ENCODE measurements at regions not wholly inside any gene's neighbourhood (a gene's known extent, or its start where the extent isn't known, plus 50 kb on each side); places are given as distances from the start of the nearest gene placed in this dataset.

GRCh38 chr10:6743291-6743849, 163.3 kb upstream of the PRKCQ start:
- H3K4me3 ChIP-seq: no peak overlapping the region
- H3K36me3 ChIP-seq: no peaks in the 10 kb centered on the region
- no peak overlapping the region for H3K4me2 ChIP-seq
- no peaks in the 10 kb centered on the region for H3K4me1 ChIP-seq
- no peaks in the 10 kb centered on the region for H3K9me3 ChIP-seq
- no peak overlapping the region for H3K9ac ChIP-seq
- H3K27ac ChIP-seq: no peak overlapping the region
- no peaks in the 10 kb centered on the region for H3K27me3 ChIP-seq
- no peak for TF ChIP-seq Cebpa-rat (IDR thresholded peaks at IDR 0.05)
- no peaks in the 10 kb centered on the region for H4K20me1 ChIP-seq

- no peak overlapping the region for H3K4me2 ChIP-seq
- no peak for TF ChIP-seq Cebpa-rat (IDR thresholded peaks at IDR 0.05)
- no peak overlapping the region for H3K27ac ChIP-seq
- H3K36me3 ChIP-seq: no peaks in the 10 kb centered on the region
- no peak overlapping the region for H3K9ac ChIP-seq
- no peaks in the 10 kb centered on the region for H3K4me1 ChIP-seq
- H3K9me3 ChIP-seq: no peaks in the 10 kb centered on the region
- no peaks in the 10 kb centered on the region for H3K27me3 ChIP-seq
- H3K4me3 ChIP-seq: no peak overlapping the region
- no peaks in the 10 kb centered on the region for H4K20me1 ChIP-seq
These were observed 161.5 kb upstream of the PRKCQ start for GRCh38 chr10:6741541-6741941.

GRCh38 chr10:6739530-6740174, 159.6 kb upstream of the PRKCQ start:
- Histone ChIP-seq H3K9me3 (no peaks in the 10 kb centered on the region), H3K9ac (no peak overlapping the region), H4K20me1 (no peaks in the 10 kb centered on the region), H3K4me1 (no peaks in the 10 kb centered on the region), H3K4me3 (no peak overlapping the region), H3K27ac (no peak overlapping the region), H3K27me3 (no peaks in the 10 kb centered on the region), H3K36me3 (no peaks in the 10 kb centered on the region), H3K4me2 (no peak overlapping the region)
- no peak for TF ChIP-seq Cebpa-rat (IDR thresholded peaks at IDR 0.05)

- Histone ChIP-seq H3K4me1 (no peaks in the 10 kb centered on the region), H3K9ac (no peak overlapping the region), H3K9me3 (no peaks in the 10 kb centered on the region), H3K4me2 (no peak overlapping the region), H3K27me3 (no peaks in the 10 kb centered on the region), H3K27ac (no peak overlapping the region), H4K20me1 (no peaks in the 10 kb centered on the region), H3K4me3 (no peak overlapping the region), H3K36me3 (no peaks in the 10 kb centered on the region)
- no peak for TF ChIP-seq Cebpa-rat (IDR thresholded peaks at IDR 0.05)
These were observed 158.2 kb upstream of the PRKCQ start for GRCh38 chr10:6738112-6738768.

- TF ChIP-seq Cebpa-rat (IDR thresholded peaks at IDR 0.05): no peak
- Histone ChIP-seq H3K4me2 (no peak overlapping the region), H3K27ac (no peak overlapping the region), H3K9me3 (no peaks in the 10 kb centered on the region), H3K4me1 (no peaks in the 10 kb centered on the region), H3K36me3 (no peaks in the 10 kb centered on the region), H3K27me3 (no peaks in the 10 kb centered on the region), H3K4me3 (no peak overlapping the region), H4K20me1 (no peaks in the 10 kb centered on the region), H3K9ac (no peak overlapping the region)
These were observed 157.7 kb upstream of the PRKCQ start for GRCh38 chr10:6737758-6738111.

- no peak for TF ChIP-seq Cebpa-rat (IDR thresholded peaks at IDR 0.05)
- Histone ChIP-seq H3K36me3 (no peaks in the 10 kb centered on the region), H3K27me3 (no peaks in the 10 kb centered on the region), H3K9me3 (no peaks in the 10 kb centered on the region), H3K4me3 (no peak overlapping the region), H3K4me2 (no peak overlapping the region), H3K27ac (no peak overlapping the region), H3K4me1 (no peaks in the 10 kb centered on the region), H4K20me1 (no peaks in the 10 kb centered on the region), H3K9ac (no peak overlapping the region)
These were observed 157.1 kb upstream of the PRKCQ start for GRCh38 chr10:6737080-6737641.

GRCh38 chr10:6734286-6734685, 154.2 kb upstream of the PRKCQ start:
- Histone ChIP-seq H3K36me3 (no peaks in the 10 kb centered on the region), H3K9me3 (no peaks in the 10 kb centered on the region), H3K4me3 (no peak overlapping the region), H3K4me1 (no peaks in the 10 kb centered on the region), H3K9ac (no peak overlapping the region), H3K27me3 (no peaks in the 10 kb centered on the region), H3K4me2 (no peak overlapping the region), H4K20me1 (no peaks in the 10 kb centered on the region), H3K27ac (no peak overlapping the region)
- no peak for TF ChIP-seq Cebpa-rat (IDR thresholded peaks at IDR 0.05)

- Histone ChIP-seq H3K4me1 (no peaks in the 10 kb centered on the region), H3K4me3 (no peak overlapping the region), H3K9me3 (no peaks in the 10 kb centered on the region), H4K20me1 (no peaks in the 10 kb centered on the region), H3K4me2 (no peak overlapping the region), H3K27me3 (no peaks in the 10 kb centered on the region), H3K36me3 (no peaks in the 10 kb centered on the region), H3K27ac (no peak overlapping the region), H3K9ac (no peak overlapping the region)
- no peak for TF ChIP-seq Cebpa-rat (IDR thresholded peaks at IDR 0.05)
These were observed 149.8 kb upstream of the PRKCQ start for GRCh38 chr10:6729861-6730344.

- H3K27ac ChIP-seq: no peak overlapping the region
- no peak for TF ChIP-seq Cebpa-rat (IDR thresholded peaks at IDR 0.05)
- no peaks in the 10 kb centered on the region for H3K27me3 ChIP-seq
- H4K20me1 ChIP-seq: no peaks in the 10 kb centered on the region
- no peak overlapping the region for H3K9ac ChIP-seq
- no peak overlapping the region for H3K4me3 ChIP-seq
- H3K36me3 ChIP-seq: no peaks in the 10 kb centered on the region
- H3K9me3 ChIP-seq: no peaks in the 10 kb centered on the region
- no peaks in the 10 kb centered on the region for H3K4me1 ChIP-seq
- no peak overlapping the region for H3K4me2 ChIP-seq
These were observed 149.1 kb upstream of the PRKCQ start for GRCh38 chr10:6729071-6729774.

GRCh38 chr10:6726924-6727323, 146.8 kb upstream of the PRKCQ start:
- Histone ChIP-seq H3K4me1 (no peaks in the 10 kb centered on the region), H3K4me2 (no peak overlapping the region), H4K20me1 (no peaks in the 10 kb centered on the region), H3K9me3 (no peaks in the 10 kb centered on the region), H3K27ac (no peak overlapping the region), H3K27me3 (no peaks in the 10 kb centered on the region), H3K36me3 (no peaks in the 10 kb centered on the region), H3K9ac (no peak overlapping the region), H3K4me3 (no peak overlapping the region)
- no peak for TF ChIP-seq Cebpa-rat (IDR thresholded peaks at IDR 0.05)

All from BLaER1 (cell line).